HCT116 (cell line): ENCODE measurements at regions not wholly inside any gene's neighbourhood (a gene's known extent, or its start where the extent isn't known, plus 50 kb on each side); places are given as distances from the start of the nearest gene placed in this dataset.

Experiments
- CEBPB ChIP-seq: IDR thresholded peaks from 2 replicates; pipeline ENCODE4 v1.6.1; 2012; ENCODE audit warnings: low read depth
- ELF1 ChIP-seq: IDR thresholded peaks from 2 replicates; pipeline ENCODE4 v1.6.1; 2012; ENCODE audit warnings: low read depth, borderline replicate concordance
- EZH2 ChIP-seq: fragments of 200-600 bp; sonication (generic); IDR thresholded peaks from 2 replicates; pipeline ENCODE4 v1.6.1; 2017; ENCODE audit warnings: antibody characterized with exemption, mixed run types
- EZH2phosphoT487 ChIP-seq: fragments of 200-600 bp; IDR thresholded peaks from 2 replicates; pipeline ENCODE4 v1.6.1; 2018; ENCODE audit warnings: antibody characterized with exemption, borderline replicate concordance
- JUND ChIP-seq: IDR thresholded peaks from 2 replicates; pipeline ENCODE4 v1.6.1; 2012
- POLR2A ChIP-seq: IDR thresholded peaks from 2 replicates; pipeline ENCODE4 v1.7.0; 2011; ENCODE audit warnings: borderline replicate concordance; ENCODE audit not compliant: insufficient read depth, insufficient read length; ENCODE audit errors: extremely low read depth
- POLR2AphosphoS5 ChIP-seq: IDR thresholded peaks from 2 replicates; pipeline ENCODE4 v1.6.1; 2011; ENCODE audit warnings: mild to moderate bottlenecking, low read depth, low read length, moderate library complexity
- RAD21 ChIP-seq: IDR thresholded peaks from 2 replicates; pipeline ENCODE4 v1.6.1; 2012; ENCODE audit warnings: low read depth, mild to moderate bottlenecking
- SP1 ChIP-seq: IDR thresholded peaks from 2 replicates; pipeline ENCODE4 v1.6.1; 2012; ENCODE audit warnings: low read depth
- YY1 ChIP-seq: IDR thresholded peaks from 2 replicates; pipeline ENCODE4 v1.6.1; 2011; ENCODE audit warnings: low read length, low read depth, moderate library complexity, mild to moderate bottlenecking; ENCODE audit not compliant: insufficient replicate concordance; ENCODE audit errors: extremely low read depth
- TF ChIP-seq, protein P1 (sequence below), 3 experiments: fragments of 200-600 bp in 1 of 3; sonication (generic) in 1 of 3; IDR thresholded peaks in 2 of 3; conservative IDR thresholded peaks in 1 of 3; 2 replicates each; pipeline ENCODE4 v1.5.1; 2012 to 2017; ENCODE audit warnings: low read depth in 2 of 3, low read length in 2 of 3, antibody characterized with exemption in 1 of 3, borderline replicate concordance in 1 of 3, control low read depth in 1 of 3, mild to moderate bottlenecking in 1 of 3, mixed read lengths in 1 of 3, mixed run types in 1 of 3, moderate library complexity in 1 of 3; ENCODE audit not compliant: insufficient read depth in 1 of 3
- TF ChIP-seq, protein P2 (sequence below): IDR thresholded peaks from 2 replicates; pipeline ENCODE4 v1.6.1; 2012
- TF ChIP-seq, protein P3 (sequence below): IDR thresholded peaks from 2 replicates; pipeline ENCODE4 v1.6.1; 2011; ENCODE audit warnings: mild to moderate bottlenecking, low read length, moderate library complexity; ENCODE audit not compliant: insufficient replicate concordance; ENCODE audit errors: extremely low read depth

DNA sequence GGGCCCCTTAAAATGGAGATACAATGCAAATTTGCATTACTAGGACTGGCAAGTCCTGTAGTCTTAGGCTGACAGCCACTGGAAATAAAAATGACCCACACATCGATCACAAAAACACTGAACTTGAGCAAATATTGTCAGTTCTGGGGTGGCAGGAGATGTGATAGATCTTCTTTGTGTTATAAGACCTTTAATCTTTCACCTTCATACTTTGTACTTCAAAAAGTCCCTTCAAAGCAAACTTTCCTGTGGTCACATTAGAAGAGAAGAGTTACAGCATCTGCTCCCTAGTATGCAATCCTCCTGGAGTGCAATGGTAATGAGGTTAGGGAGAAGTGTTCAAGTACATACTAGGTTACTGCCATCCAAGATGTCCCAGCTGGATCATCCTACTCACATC is 149.4 kb upstream of the KCNMB2 start:
- TF ChIP-seq POLR2AphosphoS5 (no peak), RAD21 (no peak), ELF1 (no peak), CEBPB (no peak), EZH2 (no peak), POLR2A (no peak), YY1 (no peak), SP1 (no peak), JUND (no peak), EZH2phosphoT487 (no peak)
- TF ChIP-seq, protein P1, sequence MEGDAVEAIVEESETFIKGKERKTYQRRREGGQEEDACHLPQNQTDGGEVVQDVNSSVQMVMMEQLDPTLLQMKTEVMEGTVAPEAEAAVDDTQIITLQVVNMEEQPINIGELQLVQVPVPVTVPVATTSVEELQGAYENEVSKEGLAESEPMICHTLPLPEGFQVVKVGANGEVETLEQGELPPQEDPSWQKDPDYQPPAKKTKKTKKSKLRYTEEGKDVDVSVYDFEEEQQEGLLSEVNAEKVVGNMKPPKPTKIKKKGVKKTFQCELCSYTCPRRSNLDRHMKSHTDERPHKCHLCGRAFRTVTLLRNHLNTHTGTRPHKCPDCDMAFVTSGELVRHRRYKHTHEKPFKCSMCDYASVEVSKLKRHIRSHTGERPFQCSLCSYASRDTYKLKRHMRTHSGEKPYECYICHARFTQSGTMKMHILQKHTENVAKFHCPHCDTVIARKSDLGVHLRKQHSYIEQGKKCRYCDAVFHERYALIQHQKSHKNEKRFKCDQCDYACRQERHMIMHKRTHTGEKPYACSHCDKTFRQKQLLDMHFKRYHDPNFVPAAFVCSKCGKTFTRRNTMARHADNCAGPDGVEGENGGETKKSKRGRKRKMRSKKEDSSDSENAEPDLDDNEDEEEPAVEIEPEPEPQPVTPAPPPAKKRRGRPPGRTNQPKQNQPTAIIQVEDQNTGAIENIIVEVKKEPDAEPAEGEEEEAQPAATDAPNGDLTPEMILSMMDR (IDR thresholded peaks at IDR 0.05 in 2 of 3, conservative IDR thresholded peaks at IDR 0.05 in 1 of 3; ENCODE audit: borderline replicate concordance in 1 of 3, insufficient read depth in 1 of 3, low read depth in 2 of 3, low read length in 2 of 3) = no peak
- TF ChIP-seq, protein P2, sequence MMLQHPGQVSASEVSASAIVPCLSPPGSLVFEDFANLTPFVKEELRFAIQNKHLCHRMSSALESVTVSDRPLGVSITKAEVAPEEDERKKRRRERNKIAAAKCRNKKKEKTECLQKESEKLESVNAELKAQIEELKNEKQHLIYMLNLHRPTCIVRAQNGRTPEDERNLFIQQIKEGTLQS = no peak
- TF ChIP-seq, protein P3, sequence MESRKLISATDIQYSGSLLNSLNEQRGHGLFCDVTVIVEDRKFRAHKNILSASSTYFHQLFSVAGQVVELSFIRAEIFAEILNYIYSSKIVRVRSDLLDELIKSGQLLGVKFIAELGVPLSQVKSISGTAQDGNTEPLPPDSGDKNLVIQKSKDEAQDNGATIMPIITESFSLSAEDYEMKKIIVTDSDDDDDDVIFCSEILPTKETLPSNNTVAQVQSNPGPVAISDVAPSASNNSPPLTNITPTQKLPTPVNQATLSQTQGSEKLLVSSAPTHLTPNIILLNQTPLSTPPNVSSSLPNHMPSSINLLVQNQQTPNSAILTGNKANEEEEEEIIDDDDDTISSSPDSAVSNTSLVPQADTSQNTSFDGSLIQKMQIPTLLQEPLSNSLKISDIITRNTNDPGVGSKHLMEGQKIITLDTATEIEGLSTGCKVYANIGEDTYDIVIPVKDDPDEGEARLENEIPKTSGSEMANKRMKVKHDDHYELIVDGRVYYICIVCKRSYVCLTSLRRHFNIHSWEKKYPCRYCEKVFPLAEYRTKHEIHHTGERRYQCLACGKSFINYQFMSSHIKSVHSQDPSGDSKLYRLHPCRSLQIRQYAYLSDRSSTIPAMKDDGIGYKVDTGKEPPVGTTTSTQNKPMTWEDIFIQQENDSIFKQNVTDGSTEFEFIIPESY = no peak
